Natural killer cell treated with Interleukin-12 subunit alpha and Interleukin-12 subunit beta and Interleukin-15 and Interleukin-18, amount 100 ng/mL, for 72 hours (primary cell): ENCODE measurements at regions not wholly inside any gene's neighbourhood (a gene's known extent, or its start where the extent isn't known, plus 50 kb on each side); places are given as distances from the start of the nearest gene placed in this dataset.
"Not testable (repeated sequence)": the region's sequence is repeated elsewhere in the genome, so short reads cannot be mapped to it uniquely, and the experiment has no call there.

Experiments
- ATAC-seq, 2 donors: fragments of 150-1000 bp; cut with Tn5 transposase in 1 of 2; sonication (Bioruptor Pico), chemical (Tn5 transposase) in 1 of 2; 2 replicates each; pipeline ENCODE4 v1.10.0; 2021
- DNase-seq: peaks from one replicate; pipeline ENCODE4 v3.0.0; 2022; ENCODE audit warnings: low spot score
- H3K27ac Mint-ChIP-seq, 2 donors: 1 replicate in 1 of 2; 2 replicates in 1 of 2; pipeline ENCODE4 v1.8.0; 2022; ENCODE audit warnings: mixed read lengths in 2 of 2, mild to moderate bottlenecking in 1 of 2, moderate library complexity in 1 of 2
- H3K27me3 Mint-ChIP-seq, 2 donors: 1 replicate in 1 of 2; 2 replicates in 1 of 2; pipeline ENCODE4 v1.8.0; 2022; ENCODE audit warnings: mixed read lengths in 2 of 2
- H3K36me3 Mint-ChIP-seq: one replicate; pipeline ENCODE4 v1.8.0; 2022; ENCODE audit warnings: mixed read lengths
- H3K4me1 Mint-ChIP-seq, 2 donors: 1 replicate in 1 of 2; 2 replicates in 1 of 2; pipeline ENCODE4 v1.8.0; 2022; ENCODE audit warnings: low read depth in 2 of 2, mixed read lengths in 2 of 2, mild to moderate bottlenecking in 1 of 2
- H3K4me3 Mint-ChIP-seq: one replicate; pipeline ENCODE4 v1.8.0; 2022; ENCODE audit warnings: mixed read lengths
- H3K9me3 Mint-ChIP-seq: 2 replicates; pipeline ENCODE4 v1.8.0; 2022; ENCODE audit warnings: mixed read lengths

DNA sequence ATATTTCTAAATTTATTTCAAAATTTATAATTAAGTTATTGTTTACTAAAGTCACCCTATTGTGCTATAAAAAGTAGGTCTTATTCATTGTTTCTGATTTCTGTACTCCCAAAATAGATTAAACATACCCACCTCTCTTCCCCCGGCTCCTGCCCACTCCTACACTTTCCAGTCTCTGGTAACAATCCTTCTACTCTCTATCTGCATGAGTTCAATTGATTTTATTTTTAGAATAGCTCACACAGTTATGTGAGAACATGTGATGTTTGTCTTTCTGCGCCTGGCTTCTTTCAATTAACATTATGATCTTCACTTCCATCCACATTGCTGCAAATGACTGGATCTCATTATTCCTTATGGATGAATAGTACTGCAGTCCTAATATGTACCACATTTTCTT is 269.3 kb downstream of the ACTRT1 start:
- no peaks in the 10 kb centered on the region for H3K9me3 Mint-ChIP-seq
- no peak for DNase-seq
- no peak for ATAC-seq
- H3K36me3 Mint-ChIP-seq = no peaks in the 10 kb centered on the region
- H3K4me3 Mint-ChIP-seq = no peak overlapping the region
- H3K27ac Mint-ChIP-seq = no peak overlapping the region
- no peaks in the 10 kb centered on the region for H3K4me1 Mint-ChIP-seq
- no peaks in the 10 kb centered on the region for H3K27me3 Mint-ChIP-seq

DNA sequence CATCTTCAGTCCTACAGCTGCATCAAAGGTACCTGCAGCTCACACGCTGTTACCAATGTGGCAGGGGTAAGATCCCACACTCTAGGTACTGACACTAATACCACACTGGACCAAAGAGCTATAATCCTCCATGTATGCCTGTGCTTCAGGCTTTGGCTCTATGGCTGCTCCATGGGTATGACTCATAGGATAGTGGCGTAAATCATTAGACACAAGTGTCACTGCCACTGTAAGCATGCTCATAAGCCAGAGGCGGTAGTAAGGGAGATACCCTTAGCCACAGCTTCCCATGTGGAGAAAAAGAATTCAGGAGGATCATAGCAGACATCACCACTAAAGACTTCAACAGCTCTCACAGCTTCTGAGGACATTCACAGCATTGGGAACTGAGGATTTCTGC is 287.5 kb downstream of the ACTRT1 start:
- no peak for ATAC-seq
- Mint-ChIP-seq H3K4me1 (no peaks in the 10 kb centered on the region), H3K27me3 (no peaks in the 10 kb centered on the region), H3K27ac (no peak overlapping the region), H3K9me3 (peaks cover 5% of the 10 kb centered on the region), H3K4me3 (no peak overlapping the region), H3K36me3 (no peaks in the 10 kb centered on the region)
- DNase-seq = no peak

DNA sequence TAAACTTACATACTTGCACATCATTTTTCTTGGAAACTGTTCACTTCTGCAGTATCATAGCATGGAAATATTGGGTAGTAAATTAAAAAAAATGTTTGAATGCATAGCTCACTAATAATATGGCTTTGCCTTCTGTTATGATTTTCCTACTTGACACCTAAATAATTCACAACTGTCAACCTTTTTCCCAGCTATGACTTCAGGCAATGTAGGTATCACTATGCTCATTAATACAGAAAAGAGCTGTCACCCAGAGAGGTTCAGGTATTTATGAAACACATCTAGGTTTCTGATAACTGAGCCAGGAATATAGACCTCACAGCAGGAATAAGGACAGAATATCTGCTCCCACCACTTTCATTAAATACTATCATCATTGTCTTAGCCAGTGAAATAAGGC is 289.5 kb downstream of the ACTRT1 start:
- Mint-ChIP-seq H3K27me3 (no peaks in the 10 kb centered on the region), H3K36me3 (no peaks in the 10 kb centered on the region), H3K27ac (no peak overlapping the region), H3K4me1 (no peaks in the 10 kb centered on the region), H3K9me3 (peaks cover 5% of the 10 kb centered on the region), H3K4me3 (no peak overlapping the region)
- ATAC-seq (no peak), DNase-seq (no peak)

DNA sequence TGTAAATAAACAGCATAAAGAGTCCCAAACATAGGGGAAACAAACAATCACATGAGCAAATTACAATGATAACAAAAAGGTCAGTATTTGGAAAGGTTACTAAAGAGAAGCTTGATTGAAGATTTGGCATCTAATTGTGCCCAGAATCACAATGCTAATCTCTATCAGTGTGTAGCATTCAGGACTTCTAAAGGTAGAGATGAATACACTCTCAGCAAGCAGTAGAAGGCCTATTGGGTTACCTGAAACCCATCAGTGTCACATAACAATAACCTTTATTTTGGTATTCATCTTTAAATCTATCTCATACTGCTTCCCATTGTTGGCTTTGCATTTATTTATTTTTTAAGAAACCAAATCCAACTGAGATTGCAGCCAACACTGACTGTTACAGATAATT is 319.5 kb downstream of the ACTRT1 start:
- Mint-ChIP-seq H3K27ac (no peak overlapping the region), H3K27me3 (no peaks in the 10 kb centered on the region), H3K36me3 (no peaks in the 10 kb centered on the region), H3K4me3 (no peak overlapping the region), H3K4me1 (no peaks in the 10 kb centered on the region), H3K9me3 (no peaks in the 10 kb centered on the region)
- DNase-seq (no peak), ATAC-seq (no peak)

DNA sequence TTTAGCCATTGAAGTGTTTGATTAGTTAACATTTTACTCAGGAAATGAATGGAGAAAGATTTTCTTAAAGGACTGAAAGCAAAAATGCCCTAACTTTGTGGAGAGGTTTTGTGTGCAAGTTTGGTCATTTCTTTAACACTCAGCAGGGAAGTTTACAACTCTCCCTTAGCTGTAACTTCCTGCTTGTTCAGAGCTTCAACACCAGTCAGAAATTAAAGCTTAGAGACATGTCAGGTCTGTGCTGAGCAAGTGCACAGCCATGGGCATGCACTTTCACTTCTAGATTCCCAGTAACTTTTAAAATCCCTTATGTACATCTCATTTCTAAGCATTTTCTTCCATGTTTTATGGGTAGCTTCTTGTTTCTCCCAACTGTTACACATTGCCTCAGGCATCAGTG is 326.0 kb downstream of the ACTRT1 start:
- DNase-seq (no peak), ATAC-seq (no peak)
- Mint-ChIP-seq H3K4me1 (no peaks in the 10 kb centered on the region), H3K27me3 (no peaks in the 10 kb centered on the region), H3K4me3 (no peak overlapping the region), H3K27ac (no peak overlapping the region), H3K9me3 (no peaks in the 10 kb centered on the region), H3K36me3 (no peaks in the 10 kb centered on the region)

DNA sequence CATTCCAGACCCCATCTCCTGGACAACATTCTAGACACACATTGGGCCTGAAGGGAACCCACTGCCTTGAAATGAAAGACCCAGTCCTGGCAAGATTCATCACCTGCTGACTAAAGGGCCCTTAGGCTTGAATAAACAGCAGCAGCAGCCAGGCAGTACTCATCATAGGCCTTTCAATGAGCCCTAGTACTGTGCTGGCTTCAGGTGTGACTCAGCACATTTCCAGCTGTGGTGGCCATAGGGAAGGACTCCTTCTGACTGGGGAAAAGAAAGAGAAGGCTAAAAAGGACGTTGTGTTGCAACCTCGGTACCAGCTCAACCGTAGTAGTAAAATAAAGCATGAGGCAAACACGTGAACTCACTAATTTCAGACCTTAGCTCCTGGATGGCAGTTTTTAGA is 344.0 kb downstream of the ACTRT1 start:
- no peak for ATAC-seq
- H3K4me3 Mint-ChIP-seq = no peak overlapping the region
- no peaks in the 10 kb centered on the region for H3K36me3 Mint-ChIP-seq

DNA sequence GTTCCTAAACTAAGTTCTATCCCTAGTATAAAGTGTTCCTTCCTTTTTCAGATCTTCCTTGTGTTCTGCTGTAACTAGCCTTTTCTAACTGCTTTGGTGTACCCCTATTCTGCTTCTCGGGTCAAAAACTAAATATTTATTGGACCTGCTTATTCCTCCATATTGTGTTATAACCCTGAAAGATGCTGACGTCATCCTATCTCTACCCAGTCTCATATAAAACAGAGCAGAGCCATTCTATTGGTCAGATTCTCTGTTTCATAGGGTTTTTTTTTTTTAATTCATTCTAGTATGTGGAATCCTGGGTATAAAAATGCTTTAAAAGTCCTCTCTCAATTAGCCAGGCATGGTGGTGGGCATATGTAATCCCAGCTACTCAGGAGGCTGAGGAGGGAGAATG is 349.7 kb downstream of the ACTRT1 start:
- Mint-ChIP-seq H3K9me3 (no peaks in the 10 kb centered on the region), H3K4me3 (no peak overlapping the region), H3K4me1 (no peaks in the 10 kb centered on the region), H3K27me3 (no peaks in the 10 kb centered on the region), H3K36me3 (no peaks in the 10 kb centered on the region), H3K27ac (no peak overlapping the region)
- no peak for DNase-seq
- no peak for ATAC-seq

More for the DNA sequence above, 344.0 kb downstream of the ACTRT1 start:
- DNase-seq = no peak
- Mint-ChIP-seq H3K9me3 (no peaks in the 10 kb centered on the region), H3K4me1 (no peaks in the 10 kb centered on the region), H3K27me3 (no peaks in the 10 kb centered on the region), H3K27ac (no peak overlapping the region)

DNA sequence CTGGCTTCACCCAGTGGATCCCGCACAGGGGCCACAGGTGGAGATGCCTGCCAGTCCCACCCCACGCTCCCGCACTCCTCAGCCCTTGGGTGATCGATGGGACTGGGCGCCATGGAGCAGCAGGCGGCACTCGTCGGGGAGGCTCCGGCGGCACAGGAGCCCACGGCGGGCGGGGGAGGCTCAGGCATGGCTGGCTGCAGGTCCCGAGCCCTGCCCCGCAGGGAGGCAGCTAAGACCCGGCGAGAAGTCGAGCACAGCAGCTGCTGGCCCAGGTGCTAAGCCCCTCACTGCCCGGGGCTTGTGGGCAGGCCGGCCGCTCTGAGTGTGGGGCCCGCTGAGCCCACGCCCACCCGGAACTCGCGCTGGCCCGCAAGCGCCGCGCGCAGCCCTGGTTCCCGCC is 389.3 kb downstream of the ACTRT1 start:
- H3K4me3 Mint-ChIP-seq, H3K9me3 Mint-ChIP-seq, H3K27ac Mint-ChIP-seq, H3K36me3 Mint-ChIP-seq, DNase-seq, ATAC-seq, H3K4me1 Mint-ChIP-seq, H3K27me3 Mint-ChIP-seq: not testable (repeated sequence)

DNA sequence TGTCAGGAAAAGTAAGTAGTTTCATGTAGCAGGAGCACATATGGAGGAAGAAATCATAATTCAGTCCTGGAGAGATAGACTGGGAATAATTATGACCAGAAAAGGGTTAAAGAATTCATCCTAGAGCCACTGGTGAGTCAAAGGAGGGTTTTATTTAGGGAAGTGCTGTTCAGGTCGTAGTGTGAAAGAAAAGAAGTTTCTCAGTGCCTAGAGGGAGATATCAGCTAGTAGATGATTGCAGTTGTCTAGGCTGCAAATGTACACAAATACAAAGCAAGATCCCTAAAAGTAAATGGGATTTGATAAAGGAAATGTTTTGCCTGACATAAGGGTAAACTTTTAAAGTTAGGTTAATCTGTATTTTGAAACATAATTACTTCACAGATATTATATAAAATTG is 403.2 kb downstream of the ACTRT1 start:
- ATAC-seq = no peak
- peaks cover 6% of the 10 kb centered on the region for H3K36me3 Mint-ChIP-seq
- peaks cover 9% of the 10 kb centered on the region for H3K9me3 Mint-ChIP-seq
- no peak overlapping the region for H3K4me3 Mint-ChIP-seq
- H3K27me3 Mint-ChIP-seq = no peaks in the 10 kb centered on the region
- H3K27ac Mint-ChIP-seq = no peak overlapping the region
- no peaks in the 10 kb centered on the region for H3K4me1 Mint-ChIP-seq
- no peak for DNase-seq

DNA sequence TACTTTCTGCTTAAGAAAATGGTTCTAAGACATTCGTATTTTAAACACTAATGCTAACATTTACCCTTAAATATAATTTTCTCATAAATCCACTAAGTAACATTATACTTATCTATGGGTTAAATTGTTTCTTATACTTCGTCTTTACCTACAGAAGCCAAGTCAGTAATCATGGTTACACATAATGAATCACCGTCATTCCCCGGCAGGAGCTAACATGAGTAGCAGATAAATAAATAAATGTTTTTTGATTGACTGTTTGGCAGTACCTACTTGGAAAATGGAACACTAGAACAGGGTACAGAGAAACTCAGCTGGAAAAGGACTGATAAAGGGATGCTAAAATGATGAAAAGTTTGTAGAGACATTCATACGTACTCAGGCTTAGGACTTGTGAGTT is 430.4 kb downstream of the ACTRT1 start:
- no peak overlapping the region for H3K27ac Mint-ChIP-seq
- peaks cover 7% of the 10 kb centered on the region for H3K36me3 Mint-ChIP-seq
- no peak overlapping the region for H3K4me3 Mint-ChIP-seq

DNA sequence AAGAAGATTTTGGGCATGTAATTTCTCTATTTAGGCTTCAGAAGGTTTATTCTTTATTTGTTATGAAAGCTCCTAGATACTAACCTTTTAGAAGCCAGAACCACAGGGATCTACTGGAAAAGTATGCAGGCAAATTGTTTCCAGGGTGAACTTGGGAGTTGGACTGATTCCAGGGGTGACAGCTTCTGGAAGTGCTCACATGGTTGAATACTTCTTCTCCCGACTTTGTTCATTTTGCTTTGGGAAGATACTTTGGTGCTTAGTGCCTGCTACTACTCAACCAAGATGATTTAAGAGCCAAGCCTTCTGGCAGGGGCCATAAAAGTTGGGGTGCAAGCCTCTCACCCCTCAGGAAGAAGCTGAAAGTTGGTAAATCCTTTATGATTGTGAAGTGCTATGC is 445.6 kb downstream of the ACTRT1 start:
- Mint-ChIP-seq H3K27ac (no peak overlapping the region), H3K4me1 (no peaks in the 10 kb centered on the region), H3K4me3 (no peak overlapping the region), H3K9me3 (no peaks in the 10 kb centered on the region), H3K36me3 (no peaks in the 10 kb centered on the region), H3K27me3 (no peaks in the 10 kb centered on the region)
- no peak for DNase-seq
- no peak for ATAC-seq

More for the DNA sequence above, 430.4 kb downstream of the ACTRT1 start:
- Mint-ChIP-seq H3K27me3 (no peaks in the 10 kb centered on the region), H3K4me1 (no peaks in the 10 kb centered on the region), H3K9me3 (peaks cover 8% of the 10 kb centered on the region)
- ATAC-seq (no peak), DNase-seq (no peak)

DNA sequence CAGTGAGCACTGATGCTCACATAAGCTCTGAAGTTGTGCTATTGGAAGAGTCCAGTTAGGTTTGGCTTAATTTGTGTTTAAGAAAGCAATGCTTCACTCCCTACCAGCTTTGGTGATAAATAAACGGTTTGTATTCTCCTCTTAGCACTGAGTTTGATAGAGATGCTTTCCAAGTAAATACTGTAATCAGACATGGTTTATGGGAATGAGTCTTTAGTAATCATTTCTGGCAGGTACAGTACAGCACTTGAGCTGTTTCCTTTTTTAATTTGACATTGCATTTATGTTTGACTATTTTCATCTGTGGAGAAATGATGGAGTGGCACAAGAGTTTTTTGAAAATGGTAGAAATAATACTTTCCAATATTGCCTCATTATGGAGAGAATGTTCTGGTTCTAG is 455.3 kb downstream of the ACTRT1 start:
- no peak for ATAC-seq
- Mint-ChIP-seq H3K4me1 (no peaks in the 10 kb centered on the region), H3K36me3 (no peaks in the 10 kb centered on the region), H3K27ac (no peak overlapping the region), H3K4me3 (no peak overlapping the region), H3K27me3 (no peaks in the 10 kb centered on the region), H3K9me3 (peaks cover 3% of the 10 kb centered on the region)
- no peak for DNase-seq

DNA sequence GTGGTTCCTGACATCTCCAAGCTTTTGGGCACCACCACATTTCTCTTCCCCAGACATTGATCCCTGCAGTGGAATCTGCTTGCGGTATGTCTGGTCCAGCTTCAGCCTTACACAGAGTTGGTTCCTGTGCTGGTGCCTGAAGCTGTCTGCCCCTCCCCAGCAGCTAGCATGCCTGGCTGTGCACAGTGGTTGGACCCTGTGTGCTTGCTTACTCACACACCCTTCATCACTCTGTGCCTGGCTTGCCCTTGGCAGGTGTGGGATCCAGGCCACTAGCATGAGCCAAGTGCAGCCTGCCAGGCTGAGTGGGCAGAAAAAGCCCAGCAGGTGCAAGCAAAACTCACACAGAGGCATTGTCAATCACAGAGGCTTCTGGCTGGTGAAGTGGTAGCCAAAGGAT is 473.8 kb downstream of the ACTRT1 start:
- H3K36me3 Mint-ChIP-seq = no peaks in the 10 kb centered on the region
- H3K4me1 Mint-ChIP-seq = no peaks in the 10 kb centered on the region
- ATAC-seq (no peak), DNase-seq (no peak)
- H3K27me3 Mint-ChIP-seq = no peaks in the 10 kb centered on the region
- peaks cover 10% of the 10 kb centered on the region for H3K9me3 Mint-ChIP-seq
- H3K27ac Mint-ChIP-seq = no peak overlapping the region
- H3K4me3 Mint-ChIP-seq = no peak overlapping the region

DNA sequence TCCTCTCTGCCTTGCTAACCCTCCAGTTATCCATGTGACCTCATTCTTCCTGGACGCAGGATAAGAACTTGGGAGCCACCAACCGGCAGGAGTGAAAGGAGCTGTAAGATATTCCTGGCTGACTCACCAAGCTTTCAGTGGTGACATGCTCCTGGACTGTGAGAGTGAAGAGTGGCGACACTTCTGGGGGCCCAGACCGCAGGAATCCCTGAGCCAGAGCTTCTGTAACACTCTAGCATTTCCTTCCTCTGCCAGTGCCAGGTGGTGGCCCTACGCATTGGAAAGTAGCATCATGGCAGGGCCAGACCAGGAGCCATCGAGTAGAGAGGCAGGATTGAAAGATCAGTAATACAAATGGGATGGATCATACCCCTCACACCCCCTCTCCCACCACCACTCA is 474.3 kb downstream of the ACTRT1 start:
- no peaks in the 10 kb centered on the region for H3K36me3 Mint-ChIP-seq
- no peak for ATAC-seq
- H3K4me1 Mint-ChIP-seq = no peaks in the 10 kb centered on the region
- no peak for DNase-seq
- H3K9me3 Mint-ChIP-seq = peaks cover 10% of the 10 kb centered on the region
- H3K27me3 Mint-ChIP-seq = no peaks in the 10 kb centered on the region
- no peak overlapping the region for H3K4me3 Mint-ChIP-seq
- H3K27ac Mint-ChIP-seq = no peak overlapping the region

DNA sequence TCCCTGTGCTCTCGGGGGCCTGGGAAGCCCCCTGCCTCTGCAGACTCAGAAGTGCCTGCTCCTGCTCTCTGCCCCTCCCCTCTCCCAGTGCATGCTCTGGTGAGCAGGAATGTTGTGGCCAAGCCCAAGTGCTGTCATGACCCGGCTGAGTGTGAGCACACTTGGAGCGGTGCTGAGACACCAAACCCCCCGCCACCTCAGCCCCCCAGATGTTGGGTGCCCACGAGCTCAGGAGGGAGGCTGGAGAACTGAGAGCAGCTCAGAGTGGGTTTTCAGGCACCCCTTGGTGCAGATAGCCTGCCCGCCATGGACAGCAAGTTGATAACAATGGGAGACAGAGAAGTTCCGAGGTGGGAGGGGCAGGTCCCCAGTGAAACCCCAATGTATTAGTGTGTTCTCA is 477.4 kb downstream of the ACTRT1 start:
- no peak overlapping the region for H3K27ac Mint-ChIP-seq
- H3K9me3 Mint-ChIP-seq = peaks cover 14% of the 10 kb centered on the region
- no peaks in the 10 kb centered on the region for H3K36me3 Mint-ChIP-seq
- no peak for DNase-seq
- no peak for ATAC-seq
- H3K4me3 Mint-ChIP-seq = no peak overlapping the region
- no peaks in the 10 kb centered on the region for H3K27me3 Mint-ChIP-seq
- no peaks in the 10 kb centered on the region for H3K4me1 Mint-ChIP-seq
